NB4 (cell line): ENCODE measurements at regions not wholly inside any gene's neighbourhood (a gene's known extent, or its start where the extent isn't known, plus 50 kb on each side); places are given as distances from the start of the nearest gene placed in this dataset.

ENCODE experiments used
- MYC ChIP-seq: IDR thresholded peaks from 2 replicates; pipeline ENCODE4 v1.6.1; 2011; ENCODE audit warnings: low read depth, low read length
- POLR2A ChIP-seq: IDR thresholded peaks from 2 replicates; pipeline ENCODE4 v1.6.1; 2011; ENCODE audit warnings: mild to moderate bottlenecking; ENCODE audit not compliant: insufficient read length; ENCODE audit errors: extremely low read depth
- TF ChIP-seq, protein P1 (sequence below): IDR thresholded peaks from one replicate; pipeline ENCODE4 v1.5.1; 2012; ENCODE audit warnings: low read depth, low read length
- TF ChIP-seq, protein P2 (sequence below): IDR thresholded peaks from 2 replicates; pipeline ENCODE4 v1.6.1; 2011; ENCODE audit warnings: low read depth, low read length

DNA sequence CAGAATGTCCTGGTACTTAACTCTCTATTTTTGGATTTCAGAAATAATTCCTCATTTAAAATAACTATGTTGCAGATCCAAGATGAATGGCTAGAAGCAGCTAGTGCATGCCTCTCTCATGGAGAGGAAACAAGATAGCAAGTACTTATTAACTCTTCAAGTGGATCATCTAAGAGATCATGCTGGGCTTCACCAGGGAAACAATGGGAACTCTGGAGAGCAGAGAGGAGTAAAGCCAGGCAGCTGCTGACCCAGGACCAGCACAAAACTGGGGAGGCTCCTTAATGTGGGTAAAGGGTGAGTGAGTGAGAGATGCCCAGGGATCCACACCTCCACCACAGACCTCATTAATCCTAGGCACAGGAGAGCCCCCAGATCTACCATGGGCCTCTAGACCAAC, 897.8 kb upstream of the ACO1 start:
- TF ChIP-seq, protein P1, sequence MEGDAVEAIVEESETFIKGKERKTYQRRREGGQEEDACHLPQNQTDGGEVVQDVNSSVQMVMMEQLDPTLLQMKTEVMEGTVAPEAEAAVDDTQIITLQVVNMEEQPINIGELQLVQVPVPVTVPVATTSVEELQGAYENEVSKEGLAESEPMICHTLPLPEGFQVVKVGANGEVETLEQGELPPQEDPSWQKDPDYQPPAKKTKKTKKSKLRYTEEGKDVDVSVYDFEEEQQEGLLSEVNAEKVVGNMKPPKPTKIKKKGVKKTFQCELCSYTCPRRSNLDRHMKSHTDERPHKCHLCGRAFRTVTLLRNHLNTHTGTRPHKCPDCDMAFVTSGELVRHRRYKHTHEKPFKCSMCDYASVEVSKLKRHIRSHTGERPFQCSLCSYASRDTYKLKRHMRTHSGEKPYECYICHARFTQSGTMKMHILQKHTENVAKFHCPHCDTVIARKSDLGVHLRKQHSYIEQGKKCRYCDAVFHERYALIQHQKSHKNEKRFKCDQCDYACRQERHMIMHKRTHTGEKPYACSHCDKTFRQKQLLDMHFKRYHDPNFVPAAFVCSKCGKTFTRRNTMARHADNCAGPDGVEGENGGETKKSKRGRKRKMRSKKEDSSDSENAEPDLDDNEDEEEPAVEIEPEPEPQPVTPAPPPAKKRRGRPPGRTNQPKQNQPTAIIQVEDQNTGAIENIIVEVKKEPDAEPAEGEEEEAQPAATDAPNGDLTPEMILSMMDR: no peak
- TF ChIP-seq POLR2A (no peak), MYC (no peak)
- TF ChIP-seq, protein P2, sequence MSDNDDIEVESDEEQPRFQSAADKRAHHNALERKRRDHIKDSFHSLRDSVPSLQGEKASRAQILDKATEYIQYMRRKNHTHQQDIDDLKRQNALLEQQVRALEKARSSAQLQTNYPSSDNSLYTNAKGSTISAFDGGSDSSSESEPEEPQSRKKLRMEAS: no peak
